Neuron (in vitro differentiated cells): ENCODE measurements at regions not wholly inside any gene's neighbourhood (a gene's known extent, or its start where the extent isn't known, plus 50 kb on each side); places are given as distances from the start of the nearest gene placed in this dataset.

Experiments used
- H2AFZ ChIP-seq: one replicate; pipeline ENCODE4 v1.6.1; 2013; ENCODE audit warnings: low read depth, mild to moderate bottlenecking, inconsistent platforms, low read length, moderate library complexity
- H3K27me3 ChIP-seq: one replicate; pipeline ENCODE4 v1.6.1; 2013; ENCODE audit warnings: low read length; ENCODE audit not compliant: insufficient read depth
- H3K36me3 ChIP-seq: one replicate; pipeline ENCODE4 v1.6.1; 2013; ENCODE audit warnings: low read length; ENCODE audit not compliant: insufficient read depth
- H3K4me1 ChIP-seq: one replicate; pipeline ENCODE4 v1.6.1; 2013; ENCODE audit warnings: low read length; ENCODE audit not compliant: insufficient read depth
- H3K4me3 ChIP-seq: 2 replicates; pipeline ENCODE4 v1.5.1; 2013; ENCODE audit warnings: mild to moderate bottlenecking, low read length, moderate library complexity
- H3K9me3 ChIP-seq: one replicate; pipeline ENCODE4 v1.6.1; 2013; ENCODE audit warnings: low read length

DNA sequence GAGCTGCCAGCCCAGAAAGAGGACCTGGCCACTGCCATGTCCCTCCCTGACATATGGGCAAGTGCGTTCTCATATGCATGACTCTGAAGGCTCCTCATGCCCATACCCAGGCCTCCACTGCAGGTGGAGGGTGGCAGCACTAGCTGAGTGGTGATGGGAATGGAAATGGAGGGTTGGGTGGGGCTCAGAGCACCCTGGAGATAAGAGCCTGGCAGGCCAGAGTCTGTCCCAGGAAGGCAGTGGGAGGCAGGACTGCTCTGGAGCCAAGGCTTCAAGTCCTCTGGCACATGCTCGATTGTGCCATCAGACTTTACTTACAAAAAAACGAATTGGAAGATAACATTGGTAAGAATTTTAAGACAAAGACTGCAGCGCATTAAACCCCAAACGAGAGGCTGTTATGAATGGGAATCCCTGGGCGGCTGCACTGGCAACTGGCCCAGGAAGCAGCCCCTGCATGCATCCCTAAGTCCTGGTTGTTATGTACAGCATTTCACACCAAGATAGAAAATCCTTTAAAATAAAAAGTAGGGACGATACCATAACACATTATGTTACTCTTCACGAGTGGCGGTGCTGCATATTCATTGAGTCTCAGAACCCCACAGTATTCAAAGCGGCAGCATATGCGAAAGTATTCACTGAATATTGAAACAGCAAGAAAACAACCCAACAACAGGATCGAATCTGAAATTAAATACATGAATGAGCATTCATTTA, 81.7 kb upstream of the FAM98A start:
- H3K9me3 ChIP-seq, result no peaks in the 10 kb centered on the region
- H3K4me1 ChIP-seq, result no peaks in the 10 kb centered on the region
- H2AFZ ChIP-seq, result no peak overlapping the region
- H3K27me3 ChIP-seq, result no peaks in the 10 kb centered on the region
- H3K4me3 ChIP-seq, result no peak overlapping the region
- no peaks in the 10 kb centered on the region for H3K36me3 ChIP-seq

GRCh38 chr2:33678436-33678835, 79.3 kb upstream of the FAM98A start:
- H2AFZ ChIP-seq, result no peak overlapping the region
- H3K36me3 ChIP-seq, result no peaks in the 10 kb centered on the region
- no peaks in the 10 kb centered on the region for H3K27me3 ChIP-seq
- H3K4me3 ChIP-seq, result no peak overlapping the region
- no peaks in the 10 kb centered on the region for H3K4me1 ChIP-seq
- H3K9me3 ChIP-seq, result no peaks in the 10 kb centered on the region

- Histone ChIP-seq H3K4me3 (no peak overlapping the region), H3K4me1 (no peaks in the 10 kb centered on the region), H3K27me3 (no peaks in the 10 kb centered on the region), H3K36me3 (no peaks in the 10 kb centered on the region), H2AFZ (no peak overlapping the region), H3K9me3 (no peaks in the 10 kb centered on the region)
Measured at GRCh38 chr2:33673937-33674336, 74.8 kb upstream of the FAM98A start.

DNA sequence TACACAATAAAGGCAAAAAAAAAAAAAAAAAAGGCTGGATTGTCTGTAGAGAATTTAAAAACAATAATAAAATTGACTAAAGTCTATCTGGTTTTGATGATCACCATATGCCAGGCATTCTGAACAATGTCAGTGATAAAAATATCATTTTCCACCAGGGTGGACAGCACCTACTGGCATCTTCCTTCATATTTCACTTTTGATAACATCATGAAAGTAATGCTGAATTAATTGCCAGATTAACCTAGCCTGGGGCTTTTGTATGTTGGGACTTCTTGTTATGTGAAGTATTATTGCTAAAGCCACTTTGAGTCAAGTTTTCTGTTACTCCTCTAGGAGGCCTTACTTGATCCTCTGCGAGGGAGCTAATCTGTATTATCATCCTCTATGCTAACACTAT, 73.8 kb upstream of the FAM98A start:
- H3K4me1 ChIP-seq, result no peaks in the 10 kb centered on the region
- H3K9me3 ChIP-seq, result no peaks in the 10 kb centered on the region
- H3K27me3 ChIP-seq, result no peaks in the 10 kb centered on the region

DNA sequence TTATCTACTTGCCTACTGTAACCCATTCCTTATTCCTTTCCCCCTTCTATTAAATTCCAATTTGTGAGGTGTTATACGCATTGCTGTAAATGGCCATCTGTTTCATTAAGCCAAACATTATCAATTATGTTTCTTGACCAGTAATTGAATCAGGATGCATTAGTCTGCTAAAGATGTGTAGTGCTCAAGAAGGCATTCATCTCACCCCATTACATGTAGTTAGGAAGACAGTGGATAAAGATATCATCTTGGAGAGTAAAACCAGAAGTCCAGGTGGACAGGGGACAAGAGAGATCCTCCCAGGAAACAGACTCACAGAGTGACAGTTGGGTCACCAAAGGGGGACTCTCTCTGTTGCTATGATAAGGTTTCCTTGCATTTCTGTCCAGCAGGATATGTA, 73.3 kb upstream of the FAM98A start:
- Histone ChIP-seq H3K27me3 (no peaks in the 10 kb centered on the region), H3K36me3 (no peaks in the 10 kb centered on the region), H3K4me1 (no peaks in the 10 kb centered on the region), H3K4me3 (no peak overlapping the region), H3K9me3 (no peaks in the 10 kb centered on the region), H2AFZ (no peak overlapping the region)

More for the DNA sequence above, 73.8 kb upstream of the FAM98A start:
- Histone ChIP-seq H3K4me3 (no peak overlapping the region), H2AFZ (no peak overlapping the region), H3K36me3 (no peaks in the 10 kb centered on the region)

GRCh38 chr2:33671198-33671597, 72.1 kb upstream of the FAM98A start:
- Histone ChIP-seq H3K36me3 (no peaks in the 10 kb centered on the region), H3K27me3 (no peaks in the 10 kb centered on the region), H3K9me3 (no peaks in the 10 kb centered on the region), H3K4me3 (no peak overlapping the region), H2AFZ (no peak overlapping the region), H3K4me1 (no peaks in the 10 kb centered on the region)

DNA sequence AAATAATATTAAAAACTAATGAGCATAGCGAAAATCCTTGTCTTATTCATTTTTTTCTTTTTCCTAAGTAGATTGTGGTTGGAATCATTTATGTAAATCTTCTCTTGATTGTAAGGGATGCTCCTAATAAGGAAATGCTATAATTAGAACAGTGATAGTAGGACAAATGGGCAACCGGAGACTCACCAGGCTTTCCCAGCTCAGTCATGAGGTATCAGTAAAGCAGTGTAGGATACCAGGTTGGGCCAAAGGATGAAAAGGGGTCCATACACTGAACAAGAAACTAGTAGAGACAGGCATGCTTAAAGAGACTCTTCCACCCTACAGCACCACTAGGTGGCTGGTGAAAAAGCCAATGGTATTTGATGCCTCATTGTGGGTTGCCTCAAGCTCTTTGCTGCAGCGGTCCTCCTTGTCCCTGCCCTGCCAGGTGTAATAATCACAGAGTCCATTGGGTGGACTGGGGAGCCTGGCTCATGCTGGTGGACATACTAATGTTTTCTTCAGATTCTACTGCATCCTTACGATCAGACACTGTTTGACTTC, 71.4 kb upstream of the FAM98A start:
- H3K4me3 ChIP-seq, result no peak overlapping the region
- no peaks in the 10 kb centered on the region for H3K36me3 ChIP-seq
- no peak overlapping the region for H2AFZ ChIP-seq
- H3K27me3 ChIP-seq, result no peaks in the 10 kb centered on the region
- H3K9me3 ChIP-seq, result no peaks in the 10 kb centered on the region
- no peaks in the 10 kb centered on the region for H3K4me1 ChIP-seq

GRCh38 chr2:33666879-33667278, 67.8 kb upstream of the FAM98A start:
- H3K9me3 ChIP-seq, result no peaks in the 10 kb centered on the region
- H3K4me1 ChIP-seq, result no peaks in the 10 kb centered on the region
- no peak overlapping the region for H3K4me3 ChIP-seq
- no peaks in the 10 kb centered on the region for H3K36me3 ChIP-seq
- no peaks in the 10 kb centered on the region for H3K27me3 ChIP-seq
- no peak overlapping the region for H2AFZ ChIP-seq

DNA sequence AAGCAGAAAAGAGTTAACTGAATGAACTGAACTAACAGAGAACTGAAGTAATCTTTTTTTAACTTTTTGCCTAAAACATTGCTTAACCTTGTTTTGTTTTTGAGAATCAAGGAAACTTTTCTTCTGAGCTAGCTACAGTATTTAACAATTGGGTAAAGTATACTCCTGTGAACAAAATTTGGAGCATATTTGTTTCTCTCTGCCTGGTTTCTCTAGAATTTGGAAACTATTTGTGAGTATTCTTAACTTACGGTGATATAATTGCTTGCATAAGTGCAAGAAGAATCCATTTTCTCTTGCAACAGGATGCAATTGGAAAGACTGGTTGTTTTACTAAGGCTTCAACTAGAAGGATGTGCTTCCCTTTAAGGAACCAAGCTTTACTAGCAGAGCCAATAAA, 65.9 kb upstream of the FAM98A start:
- H3K4me3 ChIP-seq, result no peak overlapping the region
- H3K27me3 ChIP-seq, result no peaks in the 10 kb centered on the region
- no peaks in the 10 kb centered on the region for H3K36me3 ChIP-seq
- no peaks in the 10 kb centered on the region for H3K9me3 ChIP-seq
- no peaks in the 10 kb centered on the region for H3K4me1 ChIP-seq
- H2AFZ ChIP-seq, result no peak overlapping the region

DNA sequence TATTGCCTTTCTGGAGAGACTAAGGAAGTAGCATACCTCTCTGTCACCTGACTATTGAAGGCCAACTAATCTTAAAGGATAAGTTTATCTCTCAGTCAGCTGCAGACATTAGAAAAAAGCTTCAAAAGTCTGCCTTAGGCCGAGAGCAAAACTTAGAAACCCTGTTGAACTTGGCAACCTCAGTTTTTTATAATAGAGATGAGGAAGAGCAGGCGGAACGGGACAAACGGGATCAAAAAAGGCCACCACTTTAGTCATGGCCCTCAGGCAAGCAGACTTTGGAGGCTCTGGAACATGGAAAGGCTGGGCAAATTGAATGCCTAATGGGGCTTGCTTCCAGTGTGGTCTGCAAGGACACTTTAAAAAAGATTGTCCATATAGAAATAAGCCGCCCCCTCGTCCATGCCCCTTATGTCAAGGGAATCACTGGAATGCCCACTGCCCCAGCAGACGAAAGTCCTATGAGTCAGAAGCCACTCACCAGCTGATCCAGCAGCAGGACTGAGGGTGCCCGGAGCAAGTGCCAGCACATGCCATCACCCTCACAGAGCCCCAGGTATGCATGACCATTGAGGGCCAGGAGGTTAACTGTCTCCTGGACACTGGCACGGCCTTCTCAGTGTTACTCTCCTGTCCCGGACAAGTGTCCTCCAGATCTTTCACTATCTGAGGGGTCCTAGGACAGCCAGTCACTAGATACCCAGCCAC, 61.5 kb upstream of the FAM98A start:
- Histone ChIP-seq H3K9me3 (no peaks in the 10 kb centered on the region), H3K27me3 (no peaks in the 10 kb centered on the region), H3K4me1 (no peaks in the 10 kb centered on the region), H3K36me3 (no peaks in the 10 kb centered on the region), H3K4me3 (no peak overlapping the region), H2AFZ (no peak overlapping the region)

DNA sequence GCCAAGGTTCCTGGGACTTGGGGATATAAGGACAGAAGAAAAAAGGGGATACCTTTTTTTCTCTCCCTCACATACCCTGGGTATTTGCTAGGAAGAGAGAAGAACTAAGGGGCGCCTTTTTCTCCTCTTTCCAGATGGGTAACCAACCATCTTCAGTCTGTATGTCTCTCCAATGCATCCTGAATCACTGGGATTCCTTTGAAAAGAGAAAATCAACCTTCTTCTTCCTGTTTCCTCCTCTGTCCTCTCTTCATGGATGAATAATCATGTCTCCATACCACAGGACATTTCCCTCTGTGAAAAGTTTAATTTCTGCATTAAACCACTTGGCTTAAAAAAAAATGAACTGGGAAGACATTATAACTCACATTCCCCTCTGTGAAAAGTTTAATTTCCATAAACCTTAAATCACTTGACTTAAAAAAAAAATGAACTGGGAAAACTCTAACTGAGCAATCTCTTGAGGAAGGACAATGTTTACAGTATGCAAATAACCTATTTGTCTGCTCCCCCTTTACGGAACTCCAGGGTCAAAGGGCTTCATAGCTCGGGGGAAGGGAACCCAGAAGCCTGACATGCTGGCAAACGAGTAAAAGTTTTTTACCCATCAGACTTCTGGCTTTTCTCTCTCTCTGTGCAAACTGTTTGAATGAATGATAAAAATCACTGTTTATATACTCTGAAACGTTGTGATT, 56.7 kb upstream of the FAM98A start:
- no peak overlapping the region for H2AFZ ChIP-seq
- H3K4me3 ChIP-seq, result no peak overlapping the region
- no peaks in the 10 kb centered on the region for H3K9me3 ChIP-seq
- H3K4me1 ChIP-seq, result no peaks in the 10 kb centered on the region
- H3K36me3 ChIP-seq, result no peaks in the 10 kb centered on the region
- H3K27me3 ChIP-seq, result no peaks in the 10 kb centered on the region

- Histone ChIP-seq H3K4me3 (no peak overlapping the region), H2AFZ (no peak overlapping the region), H3K9me3 (no peaks in the 10 kb centered on the region), H3K4me1 (no peaks in the 10 kb centered on the region), H3K36me3 (no peaks in the 10 kb centered on the region), H3K27me3 (no peaks in the 10 kb centered on the region)
Measured at GRCh38 chr2:33652830-33653229, 53.7 kb upstream of the FAM98A start.

GRCh38 chr2:33650171-33650570, 51.1 kb upstream of the FAM98A start:
- no peaks in the 10 kb centered on the region for H3K4me1 ChIP-seq
- H3K36me3 ChIP-seq, result no peaks in the 10 kb centered on the region
- H3K4me3 ChIP-seq, result no peak overlapping the region
- H3K9me3 ChIP-seq, result no peaks in the 10 kb centered on the region
- H3K27me3 ChIP-seq, result no peaks in the 10 kb centered on the region
- H2AFZ ChIP-seq, result no peak overlapping the region
